HG03558 (cell line): ENCODE measurements at regions not wholly inside any gene's neighbourhood (a gene's known extent, or its start where the extent isn't known, plus 50 kb on each side); places are given as distances from the start of the nearest gene placed in this dataset.

ENCODE experiments used
- ATAC-seq: cut with Tn5 transposase; IDR thresholded peaks from one replicate; pipeline ENCODE4 v1.9.1; 2021; ENCODE audit warnings: moderate number of reproducible peaks; ENCODE audit not compliant: unreplicated experiment; ENCODE audit errors: extremely low read depth

- ATAC-seq: no peak
Measured at GRCh38 chr10:106224676-106225075, 939.8 kb downstream of the SORCS1 start.

GRCh38 chr10:106217627-106218026 lies 946.9 kb downstream of the SORCS1 start:
- no peak for ATAC-seq

GRCh38 chr10:106216085-106216484 lies 948.4 kb downstream of the SORCS1 start:
- no peak for ATAC-seq

- no peak for ATAC-seq
Measured at GRCh38 chr10:106214243-106214642, 950.3 kb downstream of the SORCS1 start.

- ATAC-seq: no peak
Measured at GRCh38 chr10:106213493-106213892, 951.0 kb downstream of the SORCS1 start.

- no peak for ATAC-seq
Measured at GRCh38 chr10:106198275-106198674, 966.2 kb downstream of the SORCS1 start.

GRCh38 chr10:106189292-106189691 lies 975.2 kb downstream of the SORCS1 start:
- ATAC-seq: no peak

- ATAC-seq: no peak
Measured at GRCh38 chr10:106185951-106186350, 978.6 kb downstream of the SORCS1 start.

- no peak for ATAC-seq
Measured at GRCh38 chr10:106183041-106183440, 981.5 kb downstream of the SORCS1 start.

GRCh38 chr10:106182542-106182941 lies 982.0 kb downstream of the SORCS1 start:
- ATAC-seq: no peak

- no peak for ATAC-seq
Measured at GRCh38 chr10:106181501-106181900, 983.0 kb downstream of the SORCS1 start.

- no peak for ATAC-seq
Measured at GRCh38 chr10:106179430-106179829, 985.1 kb downstream of the SORCS1 start.

- no peak for ATAC-seq
Measured at GRCh38 chr10:106175760-106176377, 988.6 kb downstream of the SORCS1 start.

GRCh38 chr10:106173838-106174237 lies 990.7 kb downstream of the SORCS1 start:
- no peak for ATAC-seq

GRCh38 chr10:106169241-106169640 lies 995.3 kb downstream of the SORCS1 start:
- ATAC-seq: no peak

GRCh38 chr10:106167946-106168345 lies 996.6 kb downstream of the SORCS1 start:
- ATAC-seq: no peak

- ATAC-seq: no peak
Measured at GRCh38 chr10:106158241-106158640, 1006.3 kb downstream of the SORCS1 start.

- ATAC-seq: no peak
Measured at GRCh38 chr10:106147021-106147420, 1017.5 kb downstream of the SORCS1 start.

- no peak for ATAC-seq
Measured at GRCh38 chr10:106139915-106140314, 1024.6 kb downstream of the SORCS1 start.

- no peak for ATAC-seq
Measured at GRCh38 chr10:106136175-106136574, 1028.3 kb downstream of the SORCS1 start.

GRCh38 chr10:106134326-106135000 lies 1030.0 kb downstream of the SORCS1 start:
- ATAC-seq: no peak

GRCh38 chr10:106133451-106133850 lies 1031.1 kb downstream of the SORCS1 start:
- ATAC-seq: no peak
